ENCODE measurements at regions not wholly inside any gene's neighbourhood (a gene's known extent, or its start where the extent isn't known, plus 50 kb on each side); places are given as distances from the start of the nearest gene placed in this dataset.
A peak's percentile ranks its signal among the peaks of the same experiment; 100 is the strongest.
"Not testable (repeated sequence)": the region's sequence is repeated elsewhere in the genome, so short reads cannot be mapped to it uniquely, and the experiment has no call there.

- no peak overlapping the region for H3K27ac ChIP-seq (ENCODE audit: low read depth in 1 of 2, low read length in 1 of 2)
- DNase-seq, result peak; percentile 76 to 98 (median 96)
- no peaks in the 10 kb centered on the region for H3K36me3 ChIP-seq (ENCODE audit: control insufficient read depth in 4 of 4, insufficient read depth in 4 of 4, low read length in 4 of 4)
- no peaks in the 10 kb centered on the region for H3K27me3 ChIP-seq (ENCODE audit: control insufficient read depth in 3 of 3, insufficient read depth in 3 of 3, low read length in 2 of 3)
- H3K9ac ChIP-seq (ENCODE audit: insufficient read depth in 1 of 2, low read length in 2 of 2), result peak overlapping the region in 1 of 2 donors; percentile 4
- peaks cover 0 to 3% (median 1%) of the 10 kb centered on the region in 4 donors for H3K9me3 ChIP-seq (ENCODE audit: control insufficient read depth in 4 of 4, insufficient read depth in 3 of 4, low read length in 3 of 4)
- 74 to 85% methylated on average over 4 of the region's 4 CpGs for WGBS, 2 donors
- no peak for TF ChIP-seq CTCF (IDR thresholded peaks at IDR 0.05; ENCODE audit: control extremely low read depth, extremely low read depth)
- no peak overlapping the region for H3K4me3 ChIP-seq
- ATAC-seq (ENCODE audit: insufficient read depth, low FRiP score), result no peak
- H3K4me1 ChIP-seq (ENCODE audit: control insufficient read depth in 5 of 5, insufficient read depth in 5 of 5, low read length in 5 of 5), result peaks cover 0 to 38% (median 3%) of the 10 kb centered on the region in 5 donors
Measured at GRCh38 chr1:55773211-55773940, 558.2 kb upstream of the USP24 start.

DNA sequence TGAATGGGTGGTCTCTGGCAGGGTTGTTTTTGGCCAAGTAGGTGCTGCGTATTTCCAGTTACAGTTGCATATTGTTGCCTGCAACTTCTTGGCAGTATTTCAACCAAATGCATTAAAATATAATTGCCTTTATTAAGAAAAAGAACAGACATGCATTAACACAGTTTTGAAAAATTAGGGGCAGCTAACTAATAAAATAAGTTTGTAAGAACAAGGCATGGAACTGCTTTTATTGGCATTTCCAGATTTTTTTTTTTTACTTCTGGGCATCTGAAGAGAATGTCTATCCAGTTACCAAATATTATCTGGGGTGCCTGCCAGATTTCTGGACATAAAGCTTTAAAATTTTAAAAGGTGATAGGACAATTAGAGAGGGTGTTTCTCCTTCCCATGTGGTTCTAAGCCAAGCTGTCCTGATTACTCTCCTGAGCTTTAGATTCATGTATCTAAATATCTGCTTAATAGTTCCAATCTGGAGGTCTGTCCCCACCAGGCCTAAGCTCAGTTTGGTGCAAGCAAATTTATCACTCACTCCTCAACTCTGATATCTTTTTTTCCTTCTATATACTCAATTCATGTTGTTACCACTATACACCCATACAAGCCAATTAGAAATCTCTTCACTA lies 553.3 kb upstream of the USP24 start:
- Histone ChIP-seq H3K36me3 (ENCODE audit: control insufficient read depth in 4 of 4, insufficient read depth in 4 of 4, low read length in 4 of 4) (no peaks in the 10 kb centered on the region), H3K27me3 (ENCODE audit: control insufficient read depth in 3 of 3, insufficient read depth in 3 of 3, low read length in 2 of 3) (no peaks in the 10 kb centered on the region), H3K9me3 (ENCODE audit: control insufficient read depth in 4 of 4, insufficient read depth in 3 of 4, low read length in 3 of 4) (no peaks in the 10 kb centered on the region), H3K9ac (ENCODE audit: insufficient read depth in 1 of 2, low read length in 2 of 2) (no peak overlapping the region), H3K27ac (ENCODE audit: low read depth in 1 of 2, low read length in 1 of 2) (no peak overlapping the region), H3K4me3 (no peak overlapping the region), H3K4me1 (ENCODE audit: control insufficient read depth in 5 of 5, insufficient read depth in 5 of 5, low read length in 5 of 5) (peaks cover 0 to 36% (median 3%) of the 10 kb centered on the region in 5 donors)
- TF ChIP-seq CTCF (IDR thresholded peaks at IDR 0.05; ENCODE audit: control extremely low read depth, extremely low read depth), result no peak
- DNase-seq (peak in 2 of 3 donors; percentile 50 to 55), ATAC-seq (ENCODE audit: insufficient read depth, low FRiP score) (no peak)
- WGBS, 2 donors, result 93 to 94% methylated on average over 1 of the region's 1 CpG

DNA sequence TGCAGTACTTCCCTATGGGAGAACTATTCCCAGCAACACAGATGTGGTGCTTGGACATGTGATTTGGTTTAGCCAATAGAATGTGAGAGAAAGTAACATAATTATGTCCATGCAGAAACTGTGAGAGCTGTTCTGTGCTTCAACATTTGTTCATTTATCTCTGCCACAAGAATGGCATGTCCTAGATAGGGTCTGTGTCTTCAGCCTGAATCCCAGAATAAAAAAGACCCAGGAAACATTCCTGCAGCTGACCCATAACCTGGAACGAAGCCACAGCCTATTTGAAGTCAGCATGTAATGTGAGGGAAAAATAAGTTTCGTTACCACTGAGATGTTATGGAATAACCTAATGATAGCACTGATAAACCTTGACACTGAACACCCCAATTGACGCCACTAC lies 552.0 kb upstream of the USP24 start:
- Histone ChIP-seq H3K4me1 (ENCODE audit: control insufficient read depth in 5 of 5, insufficient read depth in 5 of 5, low read length in 5 of 5) (peaks cover 0 to 24% (median 0%) of the 10 kb centered on the region in 5 donors), H3K27ac (ENCODE audit: low read depth in 1 of 2, low read length in 1 of 2) (no peak overlapping the region), H3K9me3 (ENCODE audit: control insufficient read depth in 4 of 4, insufficient read depth in 3 of 4, low read length in 3 of 4) (no peaks in the 10 kb centered on the region), H3K4me3 (no peak overlapping the region), H3K9ac (ENCODE audit: insufficient read depth in 1 of 2, low read length in 2 of 2) (no peak overlapping the region), H3K36me3 (ENCODE audit: control insufficient read depth in 4 of 4, insufficient read depth in 4 of 4, low read length in 4 of 4) (no peaks in the 10 kb centered on the region), H3K27me3 (ENCODE audit: control insufficient read depth in 3 of 3, insufficient read depth in 3 of 3, low read length in 2 of 3) (no peaks in the 10 kb centered on the region)
- TF ChIP-seq CTCF (IDR thresholded peaks at IDR 0.05; ENCODE audit: control extremely low read depth, extremely low read depth), result no peak
- no peak for DNase-seq
- no peak for ATAC-seq (ENCODE audit: insufficient read depth, low FRiP score)
- 83 to 89% methylated on average over 3 of the region's 3 CpGs for WGBS, 2 donors

DNA sequence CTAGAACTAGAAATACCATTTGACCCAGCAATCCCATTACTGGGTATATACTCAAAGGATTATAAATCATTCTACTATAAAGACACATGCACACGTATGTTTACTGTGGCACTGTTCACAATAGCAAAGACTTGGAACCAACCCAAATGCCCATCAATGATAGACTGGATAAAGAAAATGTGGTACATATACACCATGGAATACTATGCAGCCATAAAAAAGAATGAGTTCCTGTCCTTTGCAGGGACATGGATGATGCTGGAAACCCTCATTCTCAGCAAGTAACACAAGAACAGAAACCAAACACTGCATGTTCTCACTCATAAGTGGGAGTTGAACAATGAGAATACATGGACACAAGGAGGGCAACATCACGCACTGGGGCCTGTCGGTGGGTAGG lies 550.3 kb upstream of the USP24 start:
- H3K27ac ChIP-seq (ENCODE audit: low read depth in 1 of 2, low read length in 1 of 2); H3K27me3 ChIP-seq (ENCODE audit: control insufficient read depth in 3 of 3, insufficient read depth in 3 of 3, low read length in 2 of 3); H3K9ac ChIP-seq (ENCODE audit: insufficient read depth in 1 of 2, low read length in 2 of 2); ATAC-seq (ENCODE audit: insufficient read depth, low FRiP score); DNase-seq; H3K4me3 ChIP-seq; H3K9me3 ChIP-seq (ENCODE audit: control insufficient read depth in 4 of 4, insufficient read depth in 3 of 4, low read length in 3 of 4); H3K36me3 ChIP-seq (ENCODE audit: control insufficient read depth in 4 of 4, insufficient read depth in 4 of 4, low read length in 4 of 4): not testable (repeated sequence)
- WGBS, 2 donors, result 88 to 90% methylated on average over 3 of the region's 3 CpGs
- peaks cover 0 to 21% (median 0%) of the 10 kb centered on the region in 5 donors for H3K4me1 ChIP-seq (ENCODE audit: control insufficient read depth in 5 of 5, insufficient read depth in 5 of 5, low read length in 5 of 5)
